SK-N-SH (cell line): ENCODE measurements at regions not wholly inside any gene's neighbourhood (a gene's known extent, or its start where the extent isn't known, plus 50 kb on each side); places are given as distances from the start of the nearest gene placed in this dataset.

Experiments used
- CTCF ChIA-PET: fragments of 300-600, 350-600 bp; formaldehyde crosslinking; extraction: SDS; loops from one replicate; lab custom pipeline; 2021; lab: Yijun Ruan, JAX
- POLR2A ChIA-PET: fragments of 350-600 bp; sonication (Branson Sonifier 250); formaldehyde crosslinking; extraction: SDS; loops from one replicate; lab custom pipeline; 2020; ENCODE audit warnings: antibody characterized with exemption, inconsistent platforms; lab: Yijun Ruan, JAX
- DNase-seq: peaks from one replicate; pipeline ENCODE4 v3.0.0; 2012
- H2AFZ ChIP-seq: fragments of 200-600 bp; sonication (generic); 2 replicates; pipeline ENCODE4 v1.8.1; 2016; ENCODE audit warnings: antibody characterized with exemption, mild to moderate bottlenecking, low read depth
- H3F3A ChIP-seq: fragments of 200-600 bp; sonication (generic); replicated peaks from 2 replicates; pipeline ENCODE3; 2016; ENCODE audit warnings: antibody characterized with exemption, mild to moderate bottlenecking; ENCODE audit not compliant: insufficient read depth
- H3K27ac ChIP-seq, 2 experiments: fragments of 200-500 bp in 1 of 2; fragments of 200-600 bp in 1 of 2; sonication (Bioruptor generic) in 1 of 2; sonication (generic), shearing (Covaris generic) in 1 of 2; 2 replicates each; pipeline versions ENCODE4 v1.5.1 to v1.6.1; 2014 to 2016; ENCODE audit warnings: low read depth in 2 of 2, inconsistent platforms in 1 of 2, low read length in 1 of 2, mild to moderate bottlenecking in 1 of 2, mixed read lengths in 1 of 2
- H3K27me3 ChIP-seq: fragments of 200-600 bp; sonication (generic), shearing (Covaris generic); 2 replicates; pipeline ENCODE4 v1.6.1; 2016; ENCODE audit warnings: mixed run types; ENCODE audit not compliant: insufficient read depth
- H3K36me3 ChIP-seq, 2 experiments: fragments of 200-500 bp in 1 of 2; fragments of 200-600 bp in 1 of 2; sonication (Bioruptor generic) in 1 of 2; sonication (generic) in 1 of 2; replicated peaks in 1 of 2; 2 replicates each; pipeline versions ENCODE3 to v1.5.1; 2014 to 2016; ENCODE audit warnings: low read length in 1 of 2, mild to moderate bottlenecking in 1 of 2; ENCODE audit not compliant: insufficient read depth in 2 of 2, control insufficient read depth in 1 of 2
- H3K4me1 ChIP-seq, 2 experiments: fragments of 200-500 bp in 1 of 2; fragments of 200-600 bp in 1 of 2; sonication (Bioruptor generic) in 1 of 2; sonication (generic), shearing (Covaris generic) in 1 of 2; 2 replicates each; pipeline versions ENCODE4 v1.5.1 to v1.6.1; 2014 to 2016; ENCODE audit warnings: low read depth in 1 of 2, low read length in 1 of 2, mixed run types in 1 of 2; ENCODE audit not compliant: insufficient read depth in 2 of 2, control insufficient read depth in 1 of 2
- H3K4me2 ChIP-seq: fragments of 200-600 bp; sonication (generic), shearing (Covaris generic); 2 replicates; pipeline ENCODE4 v1.6.1; 2017; ENCODE audit warnings: mixed run types
- H3K4me3 ChIP-seq, 2 experiments: fragments of 200-500 bp in 1 of 2; fragments of 200-600 bp in 1 of 2; sonication (Bioruptor generic) in 1 of 2; sonication (generic), shearing (Covaris generic) in 1 of 2; 2 replicates each; pipeline versions ENCODE4 v1.5.1 to v1.8.1; 2014 to 2016; ENCODE audit warnings: low read depth in 2 of 2, inconsistent platforms in 1 of 2, low read length in 1 of 2, mild to moderate bottlenecking in 1 of 2, mixed read lengths in 1 of 2, moderate library complexity in 1 of 2
- H3K79me2 ChIP-seq: fragments of 200-600 bp; sonication (generic); 2 replicates; pipeline ENCODE4 v1.8.1; 2017; ENCODE audit warnings: mild to moderate bottlenecking; ENCODE audit not compliant: insufficient read depth
- H3K9ac ChIP-seq: fragments of 200-600 bp; sonication (generic); 2 replicates; pipeline ENCODE4 v1.6.1; 2017; ENCODE audit warnings: mixed run types
- H3K9me2 ChIP-seq: fragments of 200-600 bp; sonication (generic); 2 replicates; pipeline ENCODE4 v1.6.1; 2017; ENCODE audit warnings: mixed run types
- H3K9me3 ChIP-seq: fragments of 200-600 bp; sonication (generic); 2 replicates; pipeline ENCODE4 v1.6.1; 2017; ENCODE audit warnings: mixed run types, mild to moderate bottlenecking, moderate library complexity
- H4K20me1 ChIP-seq: fragments of 200-600 bp; sonication (generic); 2 replicates; pipeline ENCODE4 v1.6.1; 2017; ENCODE audit warnings: mild to moderate bottlenecking, mixed run types; ENCODE audit not compliant: insufficient read depth
- ELF1 ChIP-seq: IDR thresholded peaks from 2 replicates; pipeline ENCODE4 v1.4.0; 2012
- EP300 ChIP-seq, 2 experiments: IDR thresholded peaks; 2 replicates each; pipeline versions ENCODE4 v1.4.0 to v1.6.1; 2012; ENCODE audit warnings: borderline replicate concordance in 1 of 2, low read depth in 1 of 2, low read length in 1 of 2
- EZH2phosphoT487 ChIP-seq: fragments of 200-600 bp; sonication (generic); IDR thresholded peaks from 2 replicates; pipeline ENCODE4 v1.6.1; 2017; ENCODE audit warnings: low read depth, mixed run types, mild to moderate bottlenecking, antibody characterized with exemption, moderate library complexity, borderline replicate concordance
- FOXJ3 ChIP-seq: sonication (generic); formaldehyde crosslinking; IDR thresholded peaks from 2 replicates; pipeline ENCODE4 v1.5.1; 2020; ENCODE audit warnings: mild to moderate bottlenecking, missing genetic modification reagents
- GABPA ChIP-seq: IDR thresholded peaks from 2 replicates; pipeline ENCODE4 v1.4.0; 2012; ENCODE audit warnings: low read depth, mild to moderate bottlenecking
- JUND ChIP-seq: IDR thresholded peaks from 2 replicates; pipeline ENCODE4 v1.4.0; 2012
- MXI1 ChIP-seq: IDR thresholded peaks from 2 replicates; pipeline ENCODE4 v1.6.1; 2012; ENCODE audit warnings: mild to moderate bottlenecking, low read depth, low read length, improper control_type of control experiment
- NRF1 ChIP-seq: IDR thresholded peaks from 2 replicates; pipeline ENCODE4 v1.6.1; 2012; ENCODE audit warnings: low read depth, mild to moderate bottlenecking, low read length
- POLR2AphosphoS5 ChIP-seq: IDR thresholded peaks from 2 replicates; pipeline ENCODE4 v1.6.1; 2012; ENCODE audit warnings: low read depth, low read length
- RFX5 ChIP-seq: IDR thresholded peaks from 2 replicates; pipeline ENCODE4 v1.6.1; 2012; ENCODE audit warnings: mild to moderate bottlenecking, improper control_type of control experiment, low read length
- RXRA ChIP-seq: IDR thresholded peaks from 2 replicates; pipeline ENCODE4 v1.4.0; 2012; ENCODE audit warnings: low read depth, mild to moderate bottlenecking, borderline replicate concordance
- SIN3A ChIP-seq: IDR thresholded peaks from 2 replicates; pipeline ENCODE4 v1.6.1; 2012; ENCODE audit warnings: low read depth, mild to moderate bottlenecking, low read length, moderate library complexity, borderline replicate concordance
- SMC3 ChIP-seq: IDR thresholded peaks from 2 replicates; pipeline ENCODE4 v1.6.1; 2012; ENCODE audit warnings: low read depth, low read length, improper control_type of control experiment
- TAF1 ChIP-seq: IDR thresholded peaks from 2 replicates; pipeline ENCODE4 v1.6.1; 2012; ENCODE audit warnings: low read depth, mild to moderate bottlenecking, low read length, moderate library complexity, borderline replicate concordance
- YY1 ChIP-seq: IDR thresholded peaks from 2 replicates; pipeline ENCODE4 v1.4.0; 2012; ENCODE audit warnings: low read depth, mild to moderate bottlenecking
- WGBS: methylation state at CpG from one replicate; pipeline ENCODE4 v1.1.6; 2017; ENCODE audit warnings: low lambda C conversion rate; 5-methylcytosine and 5-hydroxymethylcytosine counted together
- TF ChIP-seq, protein P1 (sequence below): IDR thresholded peaks from 2 replicates; pipeline ENCODE4 v1.4.0; 2012; ENCODE audit warnings: low read depth, borderline replicate concordance
- TF ChIP-seq, protein P2 (sequence below): fragments of 150-350 bp; IDR thresholded peaks from 2 replicates; pipeline ENCODE4 v1.6.1; 2016; ENCODE audit warnings: mild to moderate bottlenecking, low read depth, low read length
- TF ChIP-seq, protein P3 (sequence below): fragments of 150-350 bp; IDR thresholded peaks from 2 replicates; pipeline ENCODE4 v1.6.1; 2017; ENCODE audit warnings: antibody characterized with exemption, low read length, low read depth, borderline replicate concordance

DNA sequence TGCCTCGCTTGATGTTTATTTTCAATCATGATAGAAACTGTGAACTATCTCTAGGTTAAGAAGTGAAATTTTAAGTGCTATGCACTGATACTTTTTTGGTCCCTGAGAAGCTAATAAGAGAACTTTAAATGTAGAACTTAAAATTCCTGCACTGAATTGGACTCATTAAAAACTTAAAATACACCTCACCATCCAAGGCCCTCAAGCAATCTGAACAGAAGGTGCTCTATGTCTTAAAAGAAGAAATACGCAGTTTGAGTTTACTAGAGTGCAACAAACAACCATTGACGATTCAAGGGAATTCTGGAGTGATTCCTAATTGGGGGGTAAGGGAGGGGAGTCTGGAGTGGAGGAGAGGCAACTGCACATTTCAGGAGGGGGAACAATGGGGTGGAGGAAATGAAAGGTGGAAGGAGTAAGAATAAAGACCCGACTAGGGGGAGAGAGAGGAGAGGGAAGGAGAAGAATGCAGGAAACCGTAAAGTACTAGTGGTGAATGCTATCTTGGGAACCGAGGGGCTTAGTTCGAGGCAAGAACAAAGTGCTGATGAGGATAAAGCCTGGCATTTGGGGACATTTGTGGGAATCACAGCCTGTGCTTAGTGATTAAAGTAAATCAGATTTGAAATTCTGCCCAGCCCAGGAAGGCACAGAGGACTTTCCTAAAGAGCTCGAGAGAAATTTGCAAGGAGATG is 389.7 kb downstream of the AACS start:
- no peak for TF ChIP-seq MXI1
- no peak for TF ChIP-seq SIN3A
- TF ChIP-seq GABPA, result no peak
- TF ChIP-seq, protein P1, sequence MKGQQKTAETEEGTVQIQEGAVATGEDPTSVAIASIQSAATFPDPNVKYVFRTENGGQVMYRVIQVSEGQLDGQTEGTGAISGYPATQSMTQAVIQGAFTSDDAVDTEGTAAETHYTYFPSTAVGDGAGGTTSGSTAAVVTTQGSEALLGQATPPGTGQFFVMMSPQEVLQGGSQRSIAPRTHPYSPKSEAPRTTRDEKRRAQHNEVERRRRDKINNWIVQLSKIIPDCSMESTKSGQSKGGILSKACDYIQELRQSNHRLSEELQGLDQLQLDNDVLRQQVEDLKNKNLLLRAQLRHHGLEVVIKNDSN, result no peak
- TF ChIP-seq, protein P2, sequence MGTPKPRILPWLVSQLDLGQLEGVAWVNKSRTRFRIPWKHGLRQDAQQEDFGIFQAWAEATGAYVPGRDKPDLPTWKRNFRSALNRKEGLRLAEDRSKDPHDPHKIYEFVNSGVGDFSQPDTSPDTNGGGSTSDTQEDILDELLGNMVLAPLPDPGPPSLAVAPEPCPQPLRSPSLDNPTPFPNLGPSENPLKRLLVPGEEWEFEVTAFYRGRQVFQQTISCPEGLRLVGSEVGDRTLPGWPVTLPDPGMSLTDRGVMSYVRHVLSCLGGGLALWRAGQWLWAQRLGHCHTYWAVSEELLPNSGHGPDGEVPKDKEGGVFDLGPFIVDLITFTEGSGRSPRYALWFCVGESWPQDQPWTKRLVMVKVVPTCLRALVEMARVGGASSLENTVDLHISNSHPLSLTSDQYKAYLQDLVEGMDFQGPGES, result no peak
- TF ChIP-seq ELF1, result no peak
- no peak for TF ChIP-seq FOXJ3 (CRISPR knock-in tag)
- TF ChIP-seq EZH2phosphoT487, result no peak
- TF ChIP-seq NRF1, result no peak
- TF ChIP-seq RFX5, result no peak
- TF ChIP-seq, protein P3, sequence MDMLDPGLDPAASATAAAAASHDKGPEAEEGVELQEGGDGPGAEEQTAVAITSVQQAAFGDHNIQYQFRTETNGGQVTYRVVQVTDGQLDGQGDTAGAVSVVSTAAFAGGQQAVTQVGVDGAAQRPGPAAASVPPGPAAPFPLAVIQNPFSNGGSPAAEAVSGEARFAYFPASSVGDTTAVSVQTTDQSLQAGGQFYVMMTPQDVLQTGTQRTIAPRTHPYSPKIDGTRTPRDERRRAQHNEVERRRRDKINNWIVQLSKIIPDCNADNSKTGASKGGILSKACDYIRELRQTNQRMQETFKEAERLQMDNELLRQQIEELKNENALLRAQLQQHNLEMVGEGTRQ, result no peak
- TF ChIP-seq JUND, result no peak
- TF ChIP-seq POLR2AphosphoS5, result no peak
- Histone ChIP-seq H2AFZ (no peak overlapping the region), H3K4me2 (no peak overlapping the region), H3K4me1 (no peaks in the 10 kb centered on the region), H3K4me3 (no peak overlapping the region), H3K9me2 (no peaks in the 10 kb centered on the region), H3K27ac (no peak overlapping the region), H3K36me3 (no peaks in the 10 kb centered on the region), H3K9ac (no peak overlapping the region), H3F3A (no peaks in the 10 kb centered on the region), H4K20me1 (no peaks in the 10 kb centered on the region), H3K9me3 (no peaks in the 10 kb centered on the region), H3K79me2 (no peaks in the 10 kb centered on the region), H3K27me3 (no peaks in the 10 kb centered on the region)
- CTCF ChIA-PET, result no interaction called here
- DNase-seq, result no peak
- WGBS, result 12% methylated on average over 8 of the region's 8 CpGs
- POLR2A ChIA-PET, result interaction anchor here (0.6 kb wide), 1 partner anchor 11 kb away, joined by 3 read pairs; no protein-coding TSS in a partner anchor

DNA sequence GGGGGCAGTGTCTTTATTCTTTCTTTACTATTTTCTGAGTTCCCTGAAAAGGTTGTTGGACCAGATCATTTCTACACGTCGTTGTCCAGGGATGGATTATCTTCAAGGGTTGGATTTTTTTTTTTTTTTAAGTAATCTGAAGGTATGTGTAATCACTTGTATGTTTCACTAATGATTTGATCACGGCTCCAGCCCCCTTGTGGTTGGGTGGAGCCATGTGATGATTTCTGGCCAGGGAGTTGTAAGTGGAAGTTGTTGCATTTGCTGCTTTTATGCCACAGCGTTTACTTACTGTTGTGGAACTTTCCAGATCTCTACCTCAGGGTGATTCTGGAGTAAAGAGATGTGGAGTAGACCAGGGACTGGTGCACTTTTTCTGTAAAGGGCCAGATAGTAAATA is 390.3 kb downstream of the AACS start:
- CTCF ChIA-PET, result no interaction called here

More for the DNA sequence above, 390.3 kb downstream of the AACS start:
- POLR2A ChIA-PET, result no interaction called here
- Histone ChIP-seq H3K79me2 (no peaks in the 10 kb centered on the region), H3K4me3 (no peak overlapping the region), H2AFZ (no peak overlapping the region), H3K9ac (no peak overlapping the region), H3K4me1 (no peaks in the 10 kb centered on the region), H3F3A (no peaks in the 10 kb centered on the region), H3K9me3 (no peaks in the 10 kb centered on the region), H3K27me3 (no peaks in the 10 kb centered on the region), H3K27ac (no peak overlapping the region), H4K20me1 (no peaks in the 10 kb centered on the region), H3K4me2 (no peak overlapping the region), H3K36me3 (no peaks in the 10 kb centered on the region), H3K9me2 (no peaks in the 10 kb centered on the region)
- TF ChIP-seq RXRA (no peak), ELF1 (no peak), YY1 (no peak), SMC3 (no peak), TAF1 (no peak), EZH2phosphoT487 (no peak), EP300 (IDR thresholded peaks at IDR 0.05; ENCODE audit: borderline replicate concordance in 1 of 2, low read depth in 1 of 2, low read length in 1 of 2) (no peak), JUND (no peak)
- TF ChIP-seq, protein P2, result no peak
- no peak for DNase-seq
- 16% methylated on average over 4 of the region's 4 CpGs for WGBS
